ENCODE measurements at regions not wholly inside any gene's neighbourhood (a gene's known extent, or its start where the extent isn't known, plus 50 kb on each side); places are given as distances from the start of the nearest gene placed in this dataset.
"Not testable (repeated sequence)": the region's sequence is repeated elsewhere in the genome, so short reads cannot be mapped to it uniquely, and the experiment has no call there.

- CTCF ChIA-PET, POLR2A ChIA-PET: not testable (repeated sequence)
Measured at GRCh38 chr1:83167634-83168033, 831.3 kb downstream of the TTLL7 start.

- CTCF ChIA-PET, POLR2A ChIA-PET: not testable (repeated sequence)
Measured at GRCh38 chr1:83163879-83164475, 835.0 kb downstream of the TTLL7 start.

GRCh38 chr1:83158924-83159323 lies 840.0 kb downstream of the TTLL7 start:
- POLR2A ChIA-PET, CTCF ChIA-PET: not testable (repeated sequence)

- CTCF ChIA-PET, result not testable (repeated sequence)
Measured at GRCh38 chr1:83154306-83154705, 844.6 kb downstream of the TTLL7 start.

GRCh38 chr1:83151167-83151898 lies 847.6 kb downstream of the TTLL7 start:
- CTCF ChIA-PET, POLR2A ChIA-PET: not testable (repeated sequence)

More at GRCh38 chr1:83154306-83154705, 844.6 kb downstream of the TTLL7 start:
- POLR2A ChIA-PET, result not testable (repeated sequence)

- POLR2A ChIA-PET, CTCF ChIA-PET: not testable (repeated sequence)
Measured at GRCh38 chr1:83150479-83150878, 848.5 kb downstream of the TTLL7 start.

GRCh38 chr1:83145820-83146219 lies 853.1 kb downstream of the TTLL7 start:
- POLR2A ChIA-PET, CTCF ChIA-PET: not testable (repeated sequence)

GRCh38 chr1:83142802-83143201 lies 856.1 kb downstream of the TTLL7 start:
- CTCF ChIA-PET, POLR2A ChIA-PET: not testable (repeated sequence)

- CTCF ChIA-PET, POLR2A ChIA-PET: not testable (repeated sequence)
Measured at GRCh38 chr1:83135524-83136157, 863.3 kb downstream of the TTLL7 start.

- CTCF ChIA-PET, result not testable (repeated sequence)
Measured at GRCh38 chr1:83134322-83135014, 864.5 kb downstream of the TTLL7 start.

GRCh38 chr1:83131692-83131955 lies 867.3 kb downstream of the TTLL7 start:
- POLR2A ChIA-PET, result no interaction called here
- CTCF ChIA-PET, result no interaction called here

More at GRCh38 chr1:83134322-83135014, 864.5 kb downstream of the TTLL7 start:
- POLR2A ChIA-PET, result not testable (repeated sequence)

GRCh38 chr1:83130886-83131691 lies 867.8 kb downstream of the TTLL7 start:
- ChIA-PET CTCF (no interaction called here), POLR2A (no interaction called here)

GRCh38 chr1:83129107-83129506 lies 869.8 kb downstream of the TTLL7 start:
- CTCF ChIA-PET, result no interaction called here
- POLR2A ChIA-PET, result no interaction called here

GRCh38 chr1:83125456-83125855 lies 873.5 kb downstream of the TTLL7 start:
- CTCF ChIA-PET, result no interaction called here
- POLR2A ChIA-PET, result no interaction called here

GRCh38 chr1:83123019-83123418 lies 875.9 kb downstream of the TTLL7 start:
- ChIA-PET CTCF (no interaction called here), POLR2A (no interaction called here)

- ChIA-PET CTCF (no interaction called here), POLR2A (no interaction called here)
Measured at GRCh38 chr1:83118472-83118871, 880.5 kb downstream of the TTLL7 start.

GRCh38 chr1:83117030-83117429 lies 881.9 kb downstream of the TTLL7 start:
- CTCF ChIA-PET, POLR2A ChIA-PET: not testable (repeated sequence)

GRCh38 chr1:83115785-83116184 lies 883.1 kb downstream of the TTLL7 start:
- ChIA-PET POLR2A (no interaction called here), CTCF (no interaction called here)

- POLR2A ChIA-PET, result no interaction called here
- CTCF ChIA-PET, result no interaction called here
Measured at GRCh38 chr1:83114136-83114834, 884.6 kb downstream of the TTLL7 start.

- CTCF ChIA-PET, result no interaction called here
- POLR2A ChIA-PET, result no interaction called here
Measured at GRCh38 chr1:83113652-83114051, 885.3 kb downstream of the TTLL7 start.
